ENCODE measurements at regions not wholly inside any gene's neighbourhood (a gene's known extent, or its start where the extent isn't known, plus 50 kb on each side); places are given as distances from the start of the nearest gene placed in this dataset.

GRCh38 chr17:53492532-53492931 lies 330.2 kb upstream of the KIF2B start:
- TF ChIP-seq JUND (IDR thresholded peaks at IDR 0.05) (no peak), CTCF (IDR thresholded peaks at IDR 0.05 in 2 of 3, conservative IDR thresholded peaks at IDR 0.05 in 1 of 3; ENCODE audit: borderline replicate concordance in 1 of 3, insufficient read depth in 1 of 3, low read depth in 2 of 3, low read length in 2 of 3) (no peak), TCF7L2 (IDR thresholded peaks at IDR 0.05; ENCODE audit: borderline replicate concordance, extremely low read depth, insufficient read depth, insufficient read length) (no peak), YY1 (IDR thresholded peaks at IDR 0.05; ENCODE audit: extremely low read depth, insufficient replicate concordance, low read depth, low read length) (no peak), REST (IDR thresholded peaks at IDR 0.05; ENCODE audit: low read depth) (no peak), EZH2 (IDR thresholded peaks at IDR 0.05) (no peak), POLR2AphosphoS5 (IDR thresholded peaks at IDR 0.05; ENCODE audit: low read depth, low read length) (no peak)

Data from HCT116 (cell line).